Epithelial cell of proximal tubule (primary cell): ENCODE measurements at regions not wholly inside any gene's neighbourhood (a gene's known extent, or its start where the extent isn't known, plus 50 kb on each side); places are given as distances from the start of the nearest gene placed in this dataset.
A peak's percentile ranks its signal among the peaks of the same experiment; 100 is the strongest.

ENCODE experiments used
- DNase-seq: peaks from one replicate; pipeline ENCODE4 v3.0.0-alpha.2; 2011; ENCODE audit warnings: low read depth
- H3K4me3 ChIP-seq: 2 replicates; pipeline ENCODE4 v1.5.1; 2011; ENCODE audit warnings: low read depth, mild to moderate bottlenecking, low read length
- TF ChIP-seq, protein P1 (sequence below): conservative IDR thresholded peaks from 2 replicates; pipeline ENCODE4 v1.5.1; 2012; ENCODE audit warnings: low read depth, mild to moderate bottlenecking, low read length

DNA sequence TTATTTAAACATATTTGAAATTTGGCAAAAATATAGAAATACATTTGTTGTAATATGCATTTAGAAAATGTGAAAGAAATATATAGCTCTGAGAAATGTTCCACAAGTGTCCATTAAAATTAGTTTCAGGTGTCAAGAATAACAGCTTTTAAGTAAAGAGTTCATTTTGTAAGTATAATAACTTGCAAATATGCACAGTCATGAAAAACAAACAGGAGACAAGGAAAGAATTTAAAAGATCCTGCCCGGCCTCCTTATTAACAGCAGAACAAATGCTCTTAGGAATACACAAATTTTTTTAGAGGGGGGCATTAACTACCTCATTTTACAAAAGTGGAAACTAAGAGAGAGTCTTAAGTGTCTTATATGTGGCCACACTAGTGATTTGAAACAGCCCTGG is 77.7 kb upstream of the DBX2 start:
- H3K4me3 ChIP-seq: no peak overlapping the region
- TF ChIP-seq, protein P1, sequence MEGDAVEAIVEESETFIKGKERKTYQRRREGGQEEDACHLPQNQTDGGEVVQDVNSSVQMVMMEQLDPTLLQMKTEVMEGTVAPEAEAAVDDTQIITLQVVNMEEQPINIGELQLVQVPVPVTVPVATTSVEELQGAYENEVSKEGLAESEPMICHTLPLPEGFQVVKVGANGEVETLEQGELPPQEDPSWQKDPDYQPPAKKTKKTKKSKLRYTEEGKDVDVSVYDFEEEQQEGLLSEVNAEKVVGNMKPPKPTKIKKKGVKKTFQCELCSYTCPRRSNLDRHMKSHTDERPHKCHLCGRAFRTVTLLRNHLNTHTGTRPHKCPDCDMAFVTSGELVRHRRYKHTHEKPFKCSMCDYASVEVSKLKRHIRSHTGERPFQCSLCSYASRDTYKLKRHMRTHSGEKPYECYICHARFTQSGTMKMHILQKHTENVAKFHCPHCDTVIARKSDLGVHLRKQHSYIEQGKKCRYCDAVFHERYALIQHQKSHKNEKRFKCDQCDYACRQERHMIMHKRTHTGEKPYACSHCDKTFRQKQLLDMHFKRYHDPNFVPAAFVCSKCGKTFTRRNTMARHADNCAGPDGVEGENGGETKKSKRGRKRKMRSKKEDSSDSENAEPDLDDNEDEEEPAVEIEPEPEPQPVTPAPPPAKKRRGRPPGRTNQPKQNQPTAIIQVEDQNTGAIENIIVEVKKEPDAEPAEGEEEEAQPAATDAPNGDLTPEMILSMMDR: no peak
- no peak for DNase-seq

DNA sequence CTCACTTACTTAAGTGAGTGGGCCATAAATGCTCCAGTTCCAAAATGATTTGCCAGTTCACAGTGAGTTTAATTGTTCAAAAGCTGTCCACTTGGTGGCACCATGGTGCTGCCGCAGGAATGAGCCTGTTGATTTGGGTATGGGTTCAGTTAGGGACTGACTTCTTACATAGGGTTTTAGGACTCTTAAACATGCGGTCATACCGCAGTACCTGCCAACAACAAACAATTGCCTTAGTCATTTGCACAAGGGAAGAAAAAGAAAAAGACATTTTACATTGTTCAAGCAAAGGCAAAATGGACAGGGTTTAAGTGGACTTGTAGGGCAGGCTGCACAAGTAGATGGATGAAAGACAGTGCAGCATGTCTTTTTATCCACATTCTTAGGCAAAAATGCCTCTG is 80.0 kb upstream of the DBX2 start:
- TF ChIP-seq, protein P1: peak; percentile 79
- no peak overlapping the region for H3K4me3 ChIP-seq
- DNase-seq: peak; percentile 22

DNA sequence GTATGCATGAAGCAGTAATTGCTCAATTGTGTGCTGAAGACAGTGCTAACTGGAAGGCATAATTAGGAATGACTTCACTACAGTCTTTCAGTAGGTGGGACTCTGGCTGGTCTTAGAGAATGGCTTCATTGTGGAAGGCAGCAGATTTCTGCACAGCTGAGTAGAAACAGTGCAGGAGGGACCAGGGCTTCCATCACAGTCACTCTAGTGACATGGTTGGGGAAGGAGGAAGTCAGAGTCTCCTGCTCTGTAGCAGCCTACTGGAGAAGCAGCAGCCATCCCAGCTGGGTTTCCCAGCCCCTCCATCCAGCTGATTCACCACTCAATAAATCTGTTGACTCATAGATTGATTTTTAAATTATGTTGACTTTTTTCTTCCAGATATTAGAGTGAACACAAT is 80.6 kb upstream of the DBX2 start:
- no peak overlapping the region for H3K4me3 ChIP-seq
- TF ChIP-seq, protein P1: no peak
- DNase-seq: no peak

DNA sequence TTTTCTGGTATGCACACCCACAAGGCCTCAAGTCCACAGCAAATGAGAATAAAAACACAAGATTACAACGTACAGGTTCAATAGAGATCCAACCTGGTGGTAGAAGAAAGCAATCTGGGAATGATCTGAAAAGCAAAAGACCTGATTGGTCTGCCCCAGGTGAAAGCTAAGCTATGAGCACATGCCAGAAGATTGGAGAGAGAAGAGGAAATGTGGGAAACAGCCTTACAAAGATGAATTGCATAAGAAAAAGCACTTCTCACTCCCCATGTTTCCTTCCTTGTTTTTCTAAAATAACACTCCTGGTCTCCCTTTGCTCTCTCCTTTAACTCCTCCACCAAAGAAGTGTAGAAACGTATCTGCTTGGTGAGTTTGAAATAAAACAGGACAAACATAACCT is 77.3 kb upstream of the ANO6 start:
- TF ChIP-seq, protein P1: no peak
- no peak overlapping the region for H3K4me3 ChIP-seq
- DNase-seq: no peak

DNA sequence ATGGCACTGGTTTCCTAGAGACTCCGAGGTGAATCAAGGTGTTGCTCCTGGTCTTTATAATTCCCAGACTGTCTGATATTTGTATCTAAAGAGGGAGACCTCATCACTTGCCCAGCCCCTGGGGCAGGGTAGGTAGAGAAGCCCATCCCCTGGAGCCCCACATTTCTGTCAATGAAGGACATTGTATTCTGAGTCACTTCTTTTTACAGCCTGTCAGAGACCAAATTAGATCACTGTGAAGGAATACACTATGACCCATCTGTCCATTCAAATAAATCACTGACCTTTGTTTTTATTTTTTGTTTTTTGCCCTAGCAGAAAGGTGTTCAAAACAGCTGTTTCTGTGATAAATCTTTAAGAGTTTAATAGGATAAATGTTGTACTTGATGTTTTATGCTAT is 67.9 kb upstream of the ANO6 start:
- no peak for DNase-seq
- no peak overlapping the region for H3K4me3 ChIP-seq
- TF ChIP-seq, protein P1: no peak

DNA sequence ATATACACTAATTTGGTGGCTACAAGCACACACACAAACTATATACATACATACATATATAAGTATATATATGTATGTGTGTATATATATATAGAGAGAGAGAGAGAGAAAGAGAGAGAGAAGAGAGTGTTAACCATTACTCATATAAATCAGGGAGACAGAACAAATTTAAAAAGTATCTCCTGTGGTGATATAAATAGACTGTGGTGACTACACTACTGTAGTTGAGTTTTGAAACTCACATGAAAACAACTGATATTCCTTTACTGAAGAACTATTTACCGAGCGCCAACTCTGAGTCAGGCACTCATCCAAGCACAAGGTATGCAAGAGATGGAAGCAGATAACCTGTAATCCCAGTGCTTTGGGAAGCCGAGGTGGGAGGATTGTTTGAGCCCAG is 67.3 kb upstream of the ANO6 start:
- TF ChIP-seq, protein P1: no peak
- DNase-seq: no peak
- no peak overlapping the region for H3K4me3 ChIP-seq

DNA sequence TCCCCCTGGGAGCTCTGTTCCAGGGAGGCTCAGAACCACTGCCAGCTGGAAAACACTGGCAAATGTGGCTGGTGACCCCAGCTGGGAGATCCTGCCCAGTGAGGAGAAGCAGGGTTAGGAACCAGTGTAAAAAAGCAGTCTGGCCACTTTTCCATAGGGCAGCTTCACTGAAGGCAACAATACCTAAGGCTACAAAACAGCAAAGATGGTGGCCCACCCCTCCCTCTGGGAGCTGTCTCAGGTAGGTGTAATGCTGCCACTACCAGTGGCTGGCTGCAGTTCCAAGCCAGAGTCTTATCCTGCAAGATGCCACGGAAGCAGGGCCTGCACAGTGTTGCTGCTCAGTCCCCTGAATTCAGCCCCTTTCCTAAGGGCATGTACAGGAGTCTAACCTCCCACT is 50.6 kb upstream of the ANO6 start:
- H3K4me3 ChIP-seq: no peak overlapping the region
- DNase-seq: no peak
- TF ChIP-seq, protein P1: no peak
